SW480 (cell line): ENCODE measurements at regions not wholly inside any gene's neighbourhood (a gene's known extent, or its start where the extent isn't known, plus 50 kb on each side); places are given as distances from the start of the nearest gene placed in this dataset.

Experiments
- DNase-seq: peaks from one replicate; pipeline ENCODE4 v3.0.0-alpha.2; 2016; ENCODE audit warnings: low spot score

DNA sequence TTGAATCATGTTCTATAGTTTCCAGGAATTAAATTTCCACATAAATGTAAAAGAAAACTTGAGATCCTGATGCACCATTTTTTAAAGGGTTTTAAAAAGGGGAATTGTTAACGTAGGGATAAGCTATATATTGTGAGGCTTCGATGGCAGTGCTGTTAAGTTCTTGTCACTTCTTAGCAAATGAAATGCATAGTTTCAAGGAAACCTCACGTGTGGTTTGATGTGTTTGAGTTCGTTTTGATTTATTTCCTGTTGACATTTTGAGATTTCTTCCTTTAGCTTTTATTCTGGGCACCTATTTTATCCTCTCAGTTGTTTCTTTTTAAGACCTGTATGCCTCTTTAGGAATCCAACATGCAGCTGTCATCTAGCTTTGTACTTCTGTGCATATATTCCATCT is 301.0 kb downstream of the DOCK8 start:
- no peak for DNase-seq

DNA sequence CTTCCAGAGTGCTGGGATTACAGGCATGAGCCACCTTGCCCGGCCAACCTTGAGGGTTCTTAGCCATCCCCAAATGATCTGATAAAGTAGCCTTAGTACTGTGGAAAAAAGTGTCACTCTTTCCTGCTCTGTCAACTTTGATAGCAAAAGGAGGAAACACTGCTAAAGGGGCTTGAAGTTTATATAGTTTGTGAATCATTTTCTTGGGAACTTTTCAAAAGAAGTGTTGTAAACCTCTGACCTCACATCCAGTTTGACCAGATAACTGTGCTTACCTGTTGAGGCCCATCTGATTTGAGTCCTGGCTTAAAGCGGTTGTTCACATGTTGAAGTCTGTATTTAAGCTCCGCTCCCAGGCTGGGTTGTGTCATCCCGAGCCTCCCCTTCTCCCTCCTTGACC is 303.3 kb downstream of the DOCK8 start:
- no peak for DNase-seq

DNA sequence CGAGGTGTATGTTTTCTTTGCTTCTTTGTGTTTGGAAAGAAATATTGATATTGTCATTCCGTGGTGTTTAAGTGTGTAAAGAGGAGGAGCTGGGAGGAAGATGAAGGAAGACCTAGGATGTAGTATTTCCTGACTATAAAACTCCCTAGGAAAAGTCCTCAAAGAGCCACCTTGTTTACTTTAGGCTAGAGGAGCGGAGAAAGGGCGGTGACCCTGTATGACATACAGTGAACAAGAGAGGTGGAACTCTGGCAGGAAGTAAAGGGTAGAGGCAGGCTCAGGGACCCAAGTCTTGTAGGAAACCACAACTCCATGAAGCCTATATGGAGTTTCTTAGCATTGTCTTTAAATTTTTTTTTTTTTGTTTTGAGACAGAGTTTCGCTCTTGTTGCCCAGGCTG is 303.9 kb downstream of the DOCK8 start:
- no peak for DNase-seq

DNA sequence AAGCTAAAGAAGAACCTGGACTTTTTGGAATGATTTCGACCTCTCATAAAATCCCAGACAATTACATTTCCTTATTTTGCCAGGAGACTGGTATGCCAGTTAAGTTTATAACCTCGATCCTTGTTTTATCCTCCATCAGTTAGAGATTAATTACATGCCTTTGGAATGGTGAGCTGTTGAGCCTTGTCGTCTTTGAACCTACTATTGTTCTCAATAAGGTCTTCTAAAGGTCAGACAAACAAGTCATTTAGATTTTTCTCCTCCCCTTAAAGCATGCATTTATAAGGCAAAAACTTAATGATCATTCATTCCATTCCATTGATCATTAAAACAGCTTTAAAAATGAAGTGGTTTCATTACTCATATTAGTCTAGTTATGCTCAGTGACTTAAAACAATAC is 304.9 kb downstream of the DOCK8 start:
- no peak for DNase-seq

- no peak for DNase-seq
Observed at GRCh38 chr9:520302-520701, 305.6 kb downstream of the DOCK8 start.

DNA sequence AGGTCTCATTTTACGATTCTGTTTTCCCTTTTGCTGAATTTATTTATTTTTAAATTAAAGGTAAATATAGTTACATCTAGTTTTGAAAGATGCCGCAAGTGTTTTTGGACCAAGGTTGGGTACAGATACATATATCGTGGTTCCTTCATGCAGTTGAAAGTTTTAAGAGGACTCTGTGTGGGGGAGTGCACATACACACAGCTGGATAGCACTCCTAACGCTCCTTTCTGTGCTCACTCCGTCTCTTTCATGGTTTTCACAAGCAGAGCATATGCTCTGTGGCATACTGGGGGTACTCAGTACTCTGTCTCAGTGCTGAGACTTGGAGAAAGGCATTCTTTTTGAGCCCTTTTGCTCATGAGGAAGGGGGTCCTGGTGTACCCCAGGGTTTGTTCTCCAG is 307.5 kb downstream of the DOCK8 start:
- DNase-seq, result no peak

DNA sequence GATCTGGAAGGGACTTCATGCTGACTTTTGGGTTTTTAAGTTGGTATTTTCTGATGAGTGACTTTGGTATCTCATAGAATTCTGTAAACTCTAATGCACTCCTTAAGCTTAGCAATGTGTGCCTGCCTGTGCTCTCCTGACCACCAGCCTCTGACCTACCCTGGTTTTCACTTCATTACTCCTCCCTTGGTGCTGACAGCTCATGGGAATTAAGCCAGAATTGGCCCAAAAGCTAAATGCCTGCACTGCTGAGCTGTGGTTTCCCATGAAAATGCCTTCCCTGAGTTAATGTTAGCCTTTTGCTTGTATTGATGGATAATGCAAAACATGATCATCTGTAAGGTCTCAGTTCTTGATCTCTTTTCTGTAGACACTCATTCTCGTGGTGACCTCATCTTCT is 308.0 kb downstream of the DOCK8 start:
- no peak for DNase-seq

- no peak for DNase-seq
Observed at GRCh38 chr9:523444-523843, 308.8 kb downstream of the DOCK8 start.

DNA sequence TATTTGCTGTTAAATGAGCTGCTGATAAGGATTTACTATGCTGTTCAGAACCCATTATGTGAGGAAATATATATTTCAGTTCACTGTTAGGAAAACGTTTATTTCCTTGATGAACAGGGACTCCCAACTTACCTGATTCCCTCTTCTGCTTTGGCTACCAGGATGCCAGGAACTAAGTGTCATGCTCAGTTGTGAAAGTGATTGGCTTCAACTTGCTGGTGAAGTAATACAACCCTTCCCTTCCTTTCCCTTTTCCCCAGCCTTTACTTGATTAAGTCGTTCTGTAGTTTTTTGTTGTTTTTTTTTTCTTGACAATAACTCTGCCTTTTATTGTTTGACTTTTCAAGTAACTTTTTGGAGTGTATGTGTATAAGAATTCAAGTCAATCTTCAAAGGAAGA is 309.3 kb downstream of the DOCK8 start:
- DNase-seq, result no peak

- DNase-seq, result no peak
Observed at GRCh38 chr9:526904-527591, 312.4 kb downstream of the DOCK8 start.

- no peak for DNase-seq
Observed at GRCh38 chr9:529731-530130, 311.8 kb upstream of the DMRT1 start.

- DNase-seq, result no peak
Observed at GRCh38 chr9:530681-531080, 310.8 kb upstream of the DMRT1 start.

DNA sequence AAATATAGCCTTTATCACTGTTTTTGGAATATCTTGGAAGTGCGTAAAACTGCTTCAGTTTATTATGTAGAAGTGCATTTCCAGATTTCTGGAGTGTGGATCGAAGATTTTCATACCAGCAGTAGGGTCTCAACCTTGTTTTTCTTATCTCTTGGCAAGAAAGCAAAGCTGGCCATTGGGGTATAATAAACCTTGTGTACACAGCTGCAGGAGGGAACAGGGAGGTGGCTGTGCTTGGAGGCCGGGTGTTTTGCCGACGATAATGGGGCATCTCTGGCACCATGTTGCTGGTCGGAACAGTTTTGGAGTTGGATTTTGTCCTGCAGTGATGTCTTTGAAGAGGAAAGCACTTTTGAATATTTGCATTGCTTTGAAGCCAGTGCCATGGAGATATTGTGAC is 308.8 kb upstream of the DMRT1 start:
- no peak for DNase-seq

GRCh38 chr9:534886-535285 is 306.6 kb upstream of the DMRT1 start:
- no peak for DNase-seq

- DNase-seq, result no peak
Observed at GRCh38 chr9:535356-535755, 306.1 kb upstream of the DMRT1 start.

DNA sequence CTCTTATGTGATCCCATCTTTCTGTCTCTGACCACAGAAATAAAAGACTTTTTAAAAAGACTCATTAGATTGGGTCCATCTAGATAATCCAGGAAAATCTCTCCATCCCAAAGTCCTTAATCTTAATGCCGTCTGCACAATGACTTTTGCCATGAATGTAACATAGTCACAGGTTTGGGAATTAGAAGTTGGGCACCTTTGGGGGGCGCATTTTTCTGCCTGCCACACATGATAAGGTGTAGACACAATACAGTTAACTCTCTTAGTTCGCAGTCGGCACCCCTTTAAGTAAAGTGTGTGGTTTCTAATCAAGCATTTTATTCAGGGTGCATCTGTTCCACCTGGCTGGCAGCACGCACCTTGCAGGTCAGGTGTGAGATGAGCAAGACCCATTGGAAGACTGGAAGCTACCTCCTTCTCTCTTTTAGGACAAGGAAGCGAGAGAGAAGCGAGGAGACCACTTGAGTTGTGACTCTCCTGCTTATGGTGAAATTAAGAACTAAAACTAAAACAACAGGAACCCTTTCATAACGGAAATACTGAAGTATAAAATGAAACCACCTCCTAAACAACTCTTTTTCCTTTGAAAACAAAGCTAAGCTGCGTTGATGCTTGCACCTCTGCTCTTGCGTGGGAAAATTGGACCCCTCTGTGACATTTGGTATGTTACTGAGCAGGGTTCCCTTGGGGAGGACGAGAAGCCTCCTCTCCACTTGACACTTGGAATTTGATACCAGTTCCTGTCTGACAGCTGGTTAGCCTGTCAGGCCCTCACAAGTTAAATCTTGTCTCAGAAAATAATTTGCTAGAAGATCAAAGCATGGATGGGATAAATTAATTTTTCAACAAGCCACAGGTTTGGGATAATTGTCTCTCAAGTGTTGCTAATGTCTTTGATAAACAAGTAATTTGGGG is 304.6 kb upstream of the DMRT1 start:
- no peak for DNase-seq

- DNase-seq, result no peak
Observed at GRCh38 chr9:543478-543877, 298.0 kb upstream of the DMRT1 start.

DNA sequence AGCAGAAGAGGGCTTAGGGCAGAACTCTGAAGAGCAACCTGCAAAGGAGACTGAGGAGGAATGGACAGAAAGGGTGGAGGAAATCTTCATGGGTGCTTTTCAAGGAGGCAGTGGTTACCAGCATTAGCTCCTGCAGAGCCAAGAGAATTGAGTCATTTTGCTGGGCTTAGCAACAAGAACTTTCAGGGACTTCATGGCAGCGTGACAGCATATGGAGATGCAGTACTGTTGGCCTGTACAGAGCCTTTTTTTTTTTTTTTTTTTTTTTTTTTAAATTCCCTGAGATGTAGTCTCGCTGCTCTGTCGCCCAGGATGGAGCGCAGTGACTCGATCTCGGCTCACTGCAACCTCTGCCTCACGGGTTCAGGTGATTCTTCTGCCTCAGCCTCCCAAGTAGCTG is 296.0 kb upstream of the DMRT1 start:
- DNase-seq, result no peak

DNA sequence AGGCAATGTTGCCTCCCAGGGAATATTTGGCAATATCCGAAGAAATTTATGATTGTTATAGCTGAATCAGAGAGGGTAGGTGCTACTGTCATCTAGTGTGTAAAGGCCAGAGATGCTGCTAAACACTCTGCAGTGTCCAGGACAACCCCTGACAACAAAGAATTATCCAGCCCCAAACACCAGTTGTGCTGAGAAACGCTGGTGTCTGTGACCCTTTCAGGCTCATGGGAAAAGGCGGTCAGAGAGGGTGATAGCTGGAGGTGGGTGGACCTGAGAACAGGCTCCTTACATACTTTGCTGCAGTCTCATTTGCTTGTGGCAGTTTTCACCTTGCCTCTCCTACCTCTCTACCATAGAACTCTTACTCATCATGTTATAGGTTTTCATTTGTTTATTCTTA is 295.3 kb upstream of the DMRT1 start:
- DNase-seq, result no peak

DNA sequence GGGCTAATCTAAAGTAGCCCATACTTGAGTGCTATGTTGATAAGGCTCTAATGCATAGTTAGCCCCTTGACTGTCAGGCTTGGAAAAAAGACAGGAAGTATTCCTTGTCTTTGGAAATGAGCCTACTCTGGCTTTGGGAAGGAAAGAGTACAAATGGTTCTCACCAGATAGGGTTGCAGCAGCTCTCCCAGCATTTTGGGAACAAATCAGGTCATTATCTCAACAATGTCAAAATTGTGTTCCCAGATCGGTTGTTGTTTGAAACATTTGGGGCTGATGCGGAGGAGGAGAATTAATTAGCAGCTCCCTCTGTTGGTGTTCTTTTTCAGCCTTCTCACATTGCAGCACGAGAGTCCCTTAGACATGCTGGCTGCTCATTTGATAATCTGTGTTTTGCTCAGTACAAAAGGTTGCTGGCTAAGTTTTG is 294.7 kb upstream of the DMRT1 start:
- DNase-seq, result peak; percentile 11

DNA sequence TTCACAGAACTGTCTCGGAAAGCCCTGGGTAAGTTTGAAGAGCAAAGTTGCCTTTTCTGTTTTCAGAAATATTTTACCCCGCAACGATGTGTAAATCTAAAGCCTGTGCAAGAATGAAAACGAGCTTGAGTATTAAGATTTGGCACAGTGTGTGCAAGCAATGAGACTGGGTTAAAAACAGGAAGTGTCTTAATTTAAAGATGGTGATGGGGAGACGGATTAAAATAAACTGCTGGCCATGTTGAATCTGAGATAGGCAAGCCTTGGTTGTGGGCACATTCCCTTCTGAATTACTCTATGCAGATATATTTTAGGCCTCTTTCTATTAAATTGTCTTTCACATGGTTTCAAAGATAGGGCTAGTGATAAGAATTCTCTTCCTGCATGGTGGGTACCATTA is 294.2 kb upstream of the DMRT1 start:
- no peak for DNase-seq

DNA sequence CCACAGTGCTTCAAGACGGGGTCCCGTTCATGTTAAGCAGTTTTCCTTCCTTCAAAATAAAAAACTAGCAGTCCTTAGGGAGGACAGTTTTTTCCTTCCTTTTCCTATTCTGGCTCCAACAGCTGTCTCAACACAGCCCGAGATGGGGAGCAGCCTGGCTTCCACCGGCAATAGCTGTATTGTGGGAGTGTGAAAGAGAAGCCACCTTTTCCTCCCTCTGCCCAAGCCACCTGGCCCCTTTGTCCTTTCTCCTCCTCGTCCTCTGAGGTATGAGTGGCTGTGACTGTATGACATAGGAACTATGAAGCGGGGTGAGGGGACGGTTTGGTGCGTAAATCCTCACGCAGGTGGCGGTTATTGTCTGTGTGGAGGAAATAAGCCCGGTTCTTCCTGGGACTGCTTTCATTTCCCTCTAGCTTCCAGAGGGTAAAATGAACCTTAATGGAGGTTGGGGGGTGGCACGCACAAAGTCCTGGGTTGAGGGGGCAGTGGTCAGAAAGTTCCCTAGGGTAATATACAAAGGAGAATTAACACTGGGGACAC is 292.0 kb upstream of the DMRT1 start:
- DNase-seq, result no peak

GRCh38 chr9:550333-550732 is 291.2 kb upstream of the DMRT1 start:
- DNase-seq, result no peak
